ENCODE measurements at regions not wholly inside any gene's neighbourhood (a gene's known extent, or its start where the extent isn't known, plus 50 kb on each side); places are given as distances from the start of the nearest gene placed in this dataset.

GRCh38 chr2:177077778-177078177 lies 134.8 kb upstream of the HNRNPA3 start:
- Mint-ChIP-seq H3K4me3 (no peak overlapping the region), H3K4me1 (no peaks in the 10 kb centered on the region), H3K27ac (no peak overlapping the region), H3K36me3 (no peaks in the 10 kb centered on the region), H3K9me3 (no peaks in the 10 kb centered on the region)
- DNase-seq (ENCODE audit: low spot score in 2 of 2) (no peak), ATAC-seq (no peak)

DNA sequence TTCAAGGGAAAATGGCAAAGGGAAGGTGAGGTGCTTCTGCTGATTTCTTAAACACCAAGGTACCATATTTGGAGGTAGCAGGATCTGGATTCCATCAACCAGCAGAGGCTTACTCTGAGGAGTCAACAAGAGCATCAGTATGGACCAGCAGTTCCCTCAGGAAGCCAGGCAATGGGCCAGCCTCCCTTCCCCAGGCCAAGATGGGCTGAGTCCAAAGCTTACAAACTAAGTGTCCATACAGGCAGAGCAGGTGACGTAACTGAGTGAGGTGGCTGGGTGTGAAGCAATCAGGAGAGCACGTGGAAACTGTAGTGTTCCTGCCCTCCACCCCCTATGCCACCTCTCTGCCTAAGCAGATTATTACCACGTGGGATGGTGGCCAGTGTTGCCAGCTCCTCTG lies 134.2 kb upstream of the HNRNPA3 start:
- ATAC-seq (no peak), DNase-seq (ENCODE audit: low spot score in 2 of 2) (no peak)
- Mint-ChIP-seq H3K4me1 (no peaks in the 10 kb centered on the region), H3K36me3 (no peaks in the 10 kb centered on the region), H3K27ac (no peak overlapping the region), H3K9me3 (no peaks in the 10 kb centered on the region), H3K4me3 (no peak overlapping the region)

DNA sequence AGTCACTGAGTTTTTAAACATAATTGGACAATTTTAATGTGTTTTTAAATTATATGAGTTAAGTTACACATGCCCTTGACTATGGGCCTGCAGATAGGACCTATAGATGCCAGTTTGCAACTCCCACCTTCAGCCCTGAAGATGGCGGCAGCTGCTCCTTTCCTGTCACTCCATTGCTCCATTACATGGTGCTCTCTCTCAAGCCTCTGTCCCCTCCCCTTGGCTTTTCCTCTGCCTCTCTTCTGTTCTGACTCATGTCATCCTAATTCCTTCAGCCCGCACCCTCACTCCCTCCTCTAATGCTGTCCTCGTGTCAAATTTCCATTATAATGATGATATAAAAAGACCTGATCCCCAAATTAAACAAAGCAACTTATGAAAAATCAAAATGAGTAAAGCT lies 133.7 kb upstream of the HNRNPA3 start:
- H3K36me3 Mint-ChIP-seq = no peaks in the 10 kb centered on the region
- DNase-seq (ENCODE audit: low spot score in 2 of 2) (no peak), ATAC-seq (no peak)
- no peaks in the 10 kb centered on the region for H3K4me1 Mint-ChIP-seq
- no peak overlapping the region for H3K27ac Mint-ChIP-seq
- H3K4me3 Mint-ChIP-seq = no peak overlapping the region
- H3K9me3 Mint-ChIP-seq = no peaks in the 10 kb centered on the region

- Mint-ChIP-seq H3K4me3 (no peak overlapping the region), H3K27ac (no peak overlapping the region), H3K9me3 (no peaks in the 10 kb centered on the region), H3K4me1 (no peaks in the 10 kb centered on the region), H3K36me3 (no peaks in the 10 kb centered on the region)
- ATAC-seq (no peak), DNase-seq (ENCODE audit: low spot score in 2 of 2) (no peak)
Measured at GRCh38 chr2:177080746-177081284, 131.8 kb upstream of the HNRNPA3 start.

GRCh38 chr2:177084607-177085006 lies 128.0 kb upstream of the HNRNPA3 start:
- DNase-seq (ENCODE audit: low spot score in 2 of 2) = no peak
- no peak overlapping the region for H3K4me3 Mint-ChIP-seq
- H3K9me3 Mint-ChIP-seq = no peaks in the 10 kb centered on the region
- H3K27ac Mint-ChIP-seq = no peak overlapping the region
- H3K36me3 Mint-ChIP-seq = no peaks in the 10 kb centered on the region
- no peak for ATAC-seq
- H3K4me1 Mint-ChIP-seq = no peaks in the 10 kb centered on the region

- no peak for DNase-seq (ENCODE audit: low spot score in 2 of 2)
- H3K27ac Mint-ChIP-seq = no peak overlapping the region
- no peaks in the 10 kb centered on the region for H3K36me3 Mint-ChIP-seq
- H3K4me3 Mint-ChIP-seq = no peak overlapping the region
- ATAC-seq = no peak
- H3K9me3 Mint-ChIP-seq = no peaks in the 10 kb centered on the region
- no peaks in the 10 kb centered on the region for H3K4me1 Mint-ChIP-seq
Measured at GRCh38 chr2:177088529-177088928, 124.1 kb upstream of the HNRNPA3 start.

DNA sequence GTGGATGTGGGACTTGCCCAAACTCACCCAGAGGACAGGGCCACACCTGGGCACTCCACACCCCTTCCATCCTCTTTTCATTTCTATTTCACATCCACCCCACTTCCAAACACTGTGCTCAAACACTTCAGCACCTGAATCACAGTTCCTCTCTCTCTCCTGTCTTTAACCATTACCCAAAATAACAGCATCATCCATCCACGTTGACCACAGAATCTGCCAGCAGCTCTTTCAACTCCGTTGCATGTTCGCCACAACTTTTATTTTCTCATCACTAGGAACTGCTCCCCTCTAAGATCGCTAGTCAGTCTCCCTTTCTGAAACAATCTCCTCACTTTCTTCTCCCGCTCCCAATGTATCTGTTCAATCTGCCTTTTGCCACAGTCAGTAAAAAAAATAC lies 121.6 kb upstream of the HNRNPA3 start:
- Mint-ChIP-seq H3K4me3 (no peak overlapping the region), H3K4me1 (no peaks in the 10 kb centered on the region), H3K9me3 (no peaks in the 10 kb centered on the region), H3K36me3 (no peaks in the 10 kb centered on the region), H3K27ac (no peak overlapping the region)
- DNase-seq (ENCODE audit: low spot score in 2 of 2) (no peak), ATAC-seq (no peak)

DNA sequence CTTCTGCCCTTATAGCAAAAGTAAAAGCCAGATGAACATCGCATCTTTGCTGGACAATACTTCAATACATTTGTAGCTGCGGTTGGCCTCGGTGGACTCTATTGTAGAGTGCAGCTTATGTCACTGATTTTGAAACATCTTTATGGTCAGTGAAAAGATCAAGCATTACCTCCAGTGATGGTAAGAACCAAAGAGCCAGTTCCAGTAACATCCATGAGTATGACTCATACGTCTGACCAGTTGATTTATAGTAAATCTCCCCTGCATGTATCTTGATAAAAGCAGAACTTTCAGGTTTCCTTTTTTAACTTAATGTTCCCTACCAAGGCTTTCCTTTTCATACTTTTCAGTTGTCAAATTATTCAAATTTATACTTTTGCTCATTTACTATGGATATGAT lies 119.2 kb upstream of the HNRNPA3 start:
- ATAC-seq (no peak), DNase-seq (ENCODE audit: low spot score in 2 of 2) (no peak)
- Mint-ChIP-seq H3K36me3 (no peaks in the 10 kb centered on the region), H3K4me1 (no peaks in the 10 kb centered on the region), H3K4me3 (no peak overlapping the region), H3K9me3 (no peaks in the 10 kb centered on the region), H3K27ac (no peak overlapping the region)

DNA sequence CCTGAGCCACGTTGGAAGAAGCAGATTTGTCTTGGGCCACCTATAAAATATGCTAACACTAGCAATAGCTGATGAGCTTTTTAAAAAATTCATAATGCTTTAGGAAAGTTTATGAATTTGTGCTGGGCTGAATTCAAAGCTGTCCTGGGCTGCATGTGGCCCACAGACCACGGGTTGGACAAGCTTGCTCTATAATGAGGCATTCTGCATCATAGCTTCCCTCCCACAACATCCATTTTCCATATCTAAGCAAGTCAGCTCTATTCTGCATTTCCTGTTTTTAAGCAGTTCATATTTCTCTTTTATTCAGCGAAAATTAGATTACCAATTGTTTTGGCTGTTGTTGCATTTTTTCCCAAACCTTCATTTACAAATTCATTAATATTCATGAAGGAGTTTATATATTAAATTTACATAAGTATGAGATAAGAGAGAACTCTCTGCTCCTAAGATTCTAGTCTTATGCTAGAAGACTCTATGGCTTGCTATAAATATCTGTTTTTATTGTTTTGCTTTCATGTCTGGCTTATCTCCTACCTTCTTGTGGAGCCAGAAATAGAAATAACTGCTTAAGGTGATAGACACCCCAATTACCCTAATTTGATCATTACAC lies 114.5 kb upstream of the HNRNPA3 start:
- Mint-ChIP-seq H3K9me3 (no peaks in the 10 kb centered on the region), H3K36me3 (no peaks in the 10 kb centered on the region), H3K4me1 (no peaks in the 10 kb centered on the region), H3K4me3 (no peak overlapping the region), H3K27ac (no peak overlapping the region)
- DNase-seq (ENCODE audit: low spot score in 2 of 2) (no peak), ATAC-seq (no peak)

DNA sequence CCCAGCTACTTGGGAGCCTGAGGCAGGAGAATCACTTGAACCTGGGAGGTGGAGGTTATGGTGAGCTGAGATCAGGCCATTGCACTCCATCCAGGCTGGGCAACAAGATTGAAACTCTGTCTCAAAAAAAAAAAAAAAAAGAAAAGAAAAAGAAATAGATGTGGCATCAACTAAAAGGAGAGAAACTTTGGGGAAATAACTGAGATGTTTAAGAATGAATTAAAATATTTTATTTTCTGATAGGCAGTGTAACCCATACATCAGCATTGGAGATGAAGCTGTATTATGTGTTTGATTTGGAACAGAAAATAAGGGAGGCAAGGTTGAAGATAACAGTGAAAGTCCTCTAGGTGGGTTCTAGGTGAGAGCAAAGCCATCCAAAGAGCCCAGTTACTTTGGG lies 110.7 kb upstream of the HNRNPA3 start:
- Mint-ChIP-seq H3K4me1 (no peaks in the 10 kb centered on the region), H3K9me3 (no peaks in the 10 kb centered on the region), H3K36me3 (no peaks in the 10 kb centered on the region), H3K27ac (no peak overlapping the region), H3K4me3 (no peak overlapping the region)
- ATAC-seq (no peak), DNase-seq (ENCODE audit: low spot score in 2 of 2) (no peak)

DNA sequence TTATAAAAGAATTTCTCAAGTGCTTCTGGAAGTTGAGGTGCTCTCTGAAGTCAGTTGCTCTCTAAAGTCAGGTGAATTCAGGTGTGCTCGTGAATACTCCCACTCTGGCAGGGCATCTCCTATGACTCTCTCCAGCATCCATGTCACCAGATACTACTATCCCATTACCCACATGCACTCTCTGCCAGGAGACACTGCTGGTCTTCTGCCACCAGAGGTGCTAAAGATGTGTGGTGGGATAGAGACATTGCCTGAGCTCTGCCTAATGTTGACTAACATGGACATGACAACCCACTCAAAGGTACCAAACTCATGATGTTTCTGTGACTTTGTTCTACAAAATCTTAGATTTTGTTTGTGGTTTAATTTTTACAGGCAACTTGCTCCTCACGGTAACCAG lies 106.4 kb upstream of the HNRNPA3 start:
- Mint-ChIP-seq H3K36me3 (no peaks in the 10 kb centered on the region), H3K27ac (no peak overlapping the region), H3K9me3 (no peaks in the 10 kb centered on the region), H3K4me3 (no peak overlapping the region), H3K4me1 (no peaks in the 10 kb centered on the region)
- no peak for ATAC-seq
- no peak for DNase-seq (ENCODE audit: low spot score in 2 of 2)

DNA sequence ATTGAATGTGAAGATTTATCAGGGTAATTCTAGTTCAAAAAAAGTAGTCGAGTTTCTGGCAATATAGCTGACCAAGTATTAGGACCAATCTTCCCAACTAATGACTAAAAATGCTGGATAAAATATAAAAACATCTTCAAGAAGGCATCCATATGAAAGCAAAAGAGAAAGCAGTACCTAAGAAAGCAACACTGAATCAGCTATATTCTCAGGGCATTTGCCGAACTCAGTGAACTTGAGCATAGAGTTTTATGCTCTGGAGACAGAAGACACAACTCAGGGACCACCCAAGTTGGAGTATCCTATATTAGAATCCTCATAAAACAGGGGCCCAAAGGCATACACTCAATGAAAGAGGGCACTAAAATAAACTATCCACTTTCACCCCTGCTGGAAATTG lies 103.7 kb upstream of the HNRNPA3 start:
- H3K4me3 Mint-ChIP-seq = no peak overlapping the region
- no peaks in the 10 kb centered on the region for H3K9me3 Mint-ChIP-seq
- H3K27ac Mint-ChIP-seq = no peak overlapping the region
- ATAC-seq = no peak
- no peaks in the 10 kb centered on the region for H3K4me1 Mint-ChIP-seq
- H3K36me3 Mint-ChIP-seq = no peaks in the 10 kb centered on the region
- DNase-seq (ENCODE audit: low spot score in 2 of 2) = no peak

DNA sequence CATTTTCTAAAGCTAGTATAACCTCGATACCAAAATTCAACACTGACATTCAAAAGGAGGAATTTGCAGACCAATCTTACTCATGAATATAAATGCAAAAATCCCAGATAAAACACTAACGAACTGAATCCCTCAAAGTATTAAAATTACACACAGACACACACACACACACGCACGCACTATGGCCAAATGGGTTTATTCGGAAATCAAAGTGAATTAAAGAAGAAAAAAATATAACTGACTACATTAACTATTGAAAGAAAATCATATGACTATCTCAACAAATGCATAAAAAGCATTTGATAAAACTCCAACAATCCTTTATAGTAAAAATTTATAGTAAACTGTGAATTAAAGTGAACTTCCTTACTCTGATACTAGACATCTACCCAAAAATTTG lies 97.9 kb upstream of the HNRNPA3 start:
- H3K36me3 Mint-ChIP-seq = no peaks in the 10 kb centered on the region
- DNase-seq (ENCODE audit: low spot score in 2 of 2) (no peak), ATAC-seq (no peak)
- H3K9me3 Mint-ChIP-seq = no peaks in the 10 kb centered on the region
- no peaks in the 10 kb centered on the region for H3K4me1 Mint-ChIP-seq
- H3K27ac Mint-ChIP-seq = no peak overlapping the region
- no peak overlapping the region for H3K4me3 Mint-ChIP-seq

- no peaks in the 10 kb centered on the region for H3K4me1 Mint-ChIP-seq
Measured at GRCh38 chr2:177117755-177118154, 94.8 kb upstream of the HNRNPA3 start.

DNA sequence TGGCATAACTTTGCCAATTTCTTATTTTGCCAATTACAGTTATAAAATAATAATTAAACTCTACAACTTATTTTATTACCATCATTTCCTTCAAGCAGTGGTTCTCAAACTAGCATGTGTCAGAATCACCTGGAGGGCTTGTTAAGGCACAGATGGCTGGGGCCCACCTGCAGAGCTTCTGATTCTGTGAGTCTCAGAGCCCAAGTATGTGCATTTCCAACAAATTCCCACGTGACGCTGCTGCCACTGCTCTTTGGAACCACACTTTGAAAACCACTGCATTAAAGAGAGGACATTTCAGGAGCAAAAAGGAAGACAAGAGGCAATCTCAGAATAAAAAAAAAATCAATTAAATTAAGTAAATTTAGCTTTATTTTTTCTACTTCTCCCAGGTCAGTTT lies 94.0 kb upstream of the HNRNPA3 start:
- Mint-ChIP-seq H3K27ac (no peak overlapping the region), H3K4me3 (no peak overlapping the region), H3K9me3 (no peaks in the 10 kb centered on the region), H3K4me1 (no peaks in the 10 kb centered on the region), H3K36me3 (no peaks in the 10 kb centered on the region)
- ATAC-seq (no peak), DNase-seq (ENCODE audit: low spot score in 2 of 2) (no peak)

More at GRCh38 chr2:177117755-177118154, 94.8 kb upstream of the HNRNPA3 start:
- ATAC-seq = no peak
- no peaks in the 10 kb centered on the region for H3K36me3 Mint-ChIP-seq
- no peak for DNase-seq (ENCODE audit: low spot score in 2 of 2)
- no peak overlapping the region for H3K27ac Mint-ChIP-seq
- H3K9me3 Mint-ChIP-seq = no peaks in the 10 kb centered on the region
- H3K4me3 Mint-ChIP-seq = no peak overlapping the region

GRCh38 chr2:177119099-177119498 lies 93.5 kb upstream of the HNRNPA3 start:
- no peak overlapping the region for H3K27ac Mint-ChIP-seq

GRCh38 chr2:177123048-177123447 lies 89.5 kb upstream of the HNRNPA3 start:
- no peaks in the 10 kb centered on the region for H3K36me3 Mint-ChIP-seq
- no peaks in the 10 kb centered on the region for H3K4me1 Mint-ChIP-seq
- DNase-seq (ENCODE audit: low spot score in 2 of 2) (no peak), ATAC-seq (no peak)
- H3K9me3 Mint-ChIP-seq = no peaks in the 10 kb centered on the region
- no peak overlapping the region for H3K27ac Mint-ChIP-seq
- H3K4me3 Mint-ChIP-seq = no peak overlapping the region

More at GRCh38 chr2:177119099-177119498, 93.5 kb upstream of the HNRNPA3 start:
- Mint-ChIP-seq H3K9me3 (no peaks in the 10 kb centered on the region), H3K4me3 (no peak overlapping the region), H3K36me3 (no peaks in the 10 kb centered on the region), H3K4me1 (no peaks in the 10 kb centered on the region)
- ATAC-seq (no peak), DNase-seq (ENCODE audit: low spot score in 2 of 2) (no peak)

Measured in stimulated activated effector memory CD8-positive, alpha-beta T cell treated with anti-CD3 and anti-CD28 coated beads, Interleukin-12 subunit alpha, Interleukin-12 subunit beta, amount 100 ng/mL, for 72 hours (primary cell).